ENCODE measurements at regions not wholly inside any gene's neighbourhood (a gene's known extent, or its start where the extent isn't known, plus 50 kb on each side); places are given as distances from the start of the nearest gene placed in this dataset.

DNA sequence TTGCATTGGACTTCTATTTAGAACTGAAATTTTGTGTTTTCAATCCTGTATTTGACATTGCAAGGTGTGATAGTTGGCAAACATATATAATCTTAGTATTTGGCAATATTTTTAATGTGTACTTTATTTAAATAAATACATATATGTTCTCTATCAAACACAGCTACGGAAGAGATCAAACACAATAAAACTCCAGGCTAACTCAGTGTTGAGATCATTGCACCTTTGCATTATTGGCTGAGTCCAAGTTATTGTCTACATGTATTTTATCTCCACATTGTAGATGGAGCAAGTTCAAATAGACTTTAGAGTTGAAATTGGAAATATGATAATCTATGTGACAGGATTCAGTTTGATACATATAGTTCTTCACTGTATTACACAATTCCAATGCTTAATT lies 176.7 kb downstream of the ST6GAL2 start:
- DNase-seq (ENCODE audit: low read depth), result no peak

DNA sequence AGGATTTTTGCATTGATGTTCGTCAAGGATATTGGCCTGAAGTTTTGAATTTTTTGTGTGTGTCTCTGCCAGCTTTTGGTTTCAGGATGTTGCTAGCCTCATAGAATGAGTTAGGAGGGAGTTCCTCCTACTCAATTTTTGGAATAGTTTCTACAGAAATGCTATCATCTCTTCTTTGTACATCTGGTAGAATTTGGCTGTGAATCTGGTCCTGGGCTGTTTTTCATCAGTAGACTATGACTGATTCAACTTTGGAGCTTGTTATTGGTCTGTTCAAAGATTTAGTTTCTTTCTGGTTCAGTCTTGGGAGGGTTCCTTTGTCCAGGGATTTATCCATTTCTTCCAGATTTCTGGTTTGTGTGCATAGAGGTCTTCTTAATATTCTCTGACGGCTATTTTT lies 166.7 kb downstream of the ST6GAL2 start:
- DNase-seq (ENCODE audit: low read depth), result no peak

GRCh38 chr2:106720026-106720425 lies 165.9 kb downstream of the ST6GAL2 start:
- DNase-seq (ENCODE audit: low read depth), result no peak

- no peak for DNase-seq (ENCODE audit: low read depth)
Measured at GRCh38 chr2:106724301-106724794, 161.6 kb downstream of the ST6GAL2 start.

DNA sequence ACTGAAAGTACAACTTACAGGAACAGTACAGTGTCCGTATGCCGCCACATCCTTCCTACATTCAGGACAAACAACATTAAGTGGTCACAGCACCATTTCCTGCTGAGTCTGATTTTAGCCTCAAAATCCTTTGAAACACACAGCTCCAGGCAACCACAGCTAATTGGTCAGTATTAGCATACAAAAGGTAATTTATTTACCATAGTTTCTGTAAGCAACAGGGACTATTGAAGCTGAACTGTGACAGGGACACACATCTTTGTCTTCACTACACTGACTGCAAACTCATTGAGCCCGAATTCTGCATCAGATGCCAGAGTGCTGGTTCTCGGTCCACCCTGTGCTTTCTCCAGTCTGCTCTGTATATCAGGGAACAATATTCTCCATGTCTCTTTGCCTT lies 151.8 kb downstream of the ST6GAL2 start:
- no peak for DNase-seq (ENCODE audit: low read depth)

- no peak for DNase-seq (ENCODE audit: low read depth)
Measured at GRCh38 chr2:106735807-106736206, 150.2 kb downstream of the ST6GAL2 start.

DNA sequence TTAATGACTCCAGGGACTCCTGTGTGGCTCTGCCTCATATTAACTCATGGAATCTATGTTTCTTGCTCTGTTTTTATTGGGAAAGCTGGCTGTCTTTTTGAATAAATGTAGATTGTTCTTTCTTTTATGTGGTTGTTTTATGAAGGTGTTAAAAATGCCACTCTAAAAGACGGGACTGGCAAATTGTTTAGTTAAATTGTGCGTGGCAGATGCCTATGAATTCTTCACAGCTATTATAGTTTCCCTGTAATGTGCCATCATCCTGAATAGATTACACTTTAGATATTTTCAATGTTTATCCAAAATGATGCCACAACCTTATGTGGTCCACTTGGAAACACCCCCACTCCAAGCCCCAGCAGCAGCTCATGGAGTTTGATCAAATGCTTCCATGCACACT lies 149.7 kb downstream of the ST6GAL2 start:
- DNase-seq (ENCODE audit: low read depth), result no peak

DNA sequence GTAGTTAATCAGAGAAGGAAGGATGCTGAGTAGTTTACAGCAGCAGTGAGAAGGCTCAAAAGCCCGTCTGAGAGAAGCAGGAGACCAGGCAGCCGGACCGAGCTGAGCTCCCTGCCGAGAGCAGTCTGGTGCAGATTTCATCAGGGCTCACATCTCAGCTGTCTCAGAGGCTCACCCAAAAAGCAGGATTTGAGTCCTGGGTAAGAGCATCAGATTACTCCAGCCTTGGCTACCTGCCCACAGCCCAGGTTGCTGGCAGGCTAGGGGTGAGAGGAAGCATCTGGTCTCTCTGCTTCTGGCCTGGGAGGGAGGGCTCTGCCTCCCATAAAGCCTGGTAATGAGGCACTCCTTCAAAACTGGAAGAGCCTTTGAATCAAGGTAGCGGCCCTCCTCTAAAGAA lies 140.5 kb downstream of the ST6GAL2 start:
- no peak for DNase-seq (ENCODE audit: low read depth)

DNA sequence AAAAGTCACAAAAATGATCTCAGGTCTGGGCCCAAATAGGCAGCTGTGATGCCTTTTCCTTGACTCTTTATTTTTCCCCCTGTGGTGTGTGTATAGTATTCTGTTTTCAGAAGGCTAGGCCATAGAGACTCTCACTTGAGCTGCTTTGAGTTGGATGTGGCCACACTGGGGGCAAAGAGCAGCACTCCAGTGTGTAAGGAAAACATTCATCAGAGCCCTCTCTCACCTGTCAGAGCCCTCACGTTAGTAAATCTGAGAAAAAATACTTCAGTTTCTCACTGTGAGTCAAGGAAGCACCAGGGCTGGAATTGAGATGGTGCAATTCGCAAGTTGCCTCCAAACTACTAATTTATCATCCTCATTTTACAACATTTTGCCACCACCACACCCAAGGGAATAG lies 136.1 kb downstream of the ST6GAL2 start:
- DNase-seq (ENCODE audit: low read depth), result no peak
